Ishikawa (cell line): ENCODE measurements at regions not wholly inside any gene's neighbourhood (a gene's known extent, or its start where the extent isn't known, plus 50 kb on each side); places are given as distances from the start of the nearest gene placed in this dataset.

Experiments
- CEBPB ChIP-seq: IDR thresholded peaks from 2 replicates; pipeline ENCODE4 v1.6.1; 2012
- CREB1 ChIP-seq: IDR thresholded peaks from 2 replicates; pipeline ENCODE4 v1.6.1; 2012; ENCODE audit warnings: low read depth
- EGR1 ChIP-seq: IDR thresholded peaks from 2 replicates; pipeline ENCODE4 v1.6.1; 2012
- EP300 ChIP-seq: IDR thresholded peaks from 2 replicates; pipeline ENCODE4 v1.6.1; 2012; ENCODE audit warnings: borderline replicate concordance
- FOXM1 ChIP-seq: IDR thresholded peaks from 2 replicates; pipeline ENCODE4 v1.6.1; 2012; ENCODE audit warnings: low read depth, borderline replicate concordance
- MAX ChIP-seq: IDR thresholded peaks from 2 replicates; pipeline ENCODE4 v1.6.1; 2012
- NFIC ChIP-seq: IDR thresholded peaks from 2 replicates; pipeline ENCODE4 v1.6.1; 2012
- RAD21 ChIP-seq: IDR thresholded peaks from 2 replicates; pipeline ENCODE4 v1.6.1; 2012; ENCODE audit warnings: low read depth
- REST ChIP-seq: IDR thresholded peaks from 2 replicates; pipeline ENCODE4 v1.6.1; 2012; ENCODE audit warnings: low read depth, mild to moderate bottlenecking
- TAF1 ChIP-seq: IDR thresholded peaks from 2 replicates; pipeline ENCODE4 v1.6.1; 2012; ENCODE audit warnings: low read depth, mild to moderate bottlenecking
- TCF12 ChIP-seq: IDR thresholded peaks from 2 replicates; pipeline ENCODE4 v1.6.1; 2012; ENCODE audit warnings: low read depth
- TEAD4 ChIP-seq: IDR thresholded peaks from 2 replicates; pipeline ENCODE4 v1.6.1; 2012
- YY1 ChIP-seq: IDR thresholded peaks from 2 replicates; pipeline ENCODE4 v1.6.1; 2012; ENCODE audit warnings: low read depth
- ZBTB7A ChIP-seq: IDR thresholded peaks from 2 replicates; pipeline ENCODE4 v1.6.1; 2012; ENCODE audit warnings: low read depth
- TF ChIP-seq, protein P1 (sequence below): IDR thresholded peaks from 2 replicates; pipeline ENCODE4 v1.6.1; 2012

- TF ChIP-seq, protein P1, sequence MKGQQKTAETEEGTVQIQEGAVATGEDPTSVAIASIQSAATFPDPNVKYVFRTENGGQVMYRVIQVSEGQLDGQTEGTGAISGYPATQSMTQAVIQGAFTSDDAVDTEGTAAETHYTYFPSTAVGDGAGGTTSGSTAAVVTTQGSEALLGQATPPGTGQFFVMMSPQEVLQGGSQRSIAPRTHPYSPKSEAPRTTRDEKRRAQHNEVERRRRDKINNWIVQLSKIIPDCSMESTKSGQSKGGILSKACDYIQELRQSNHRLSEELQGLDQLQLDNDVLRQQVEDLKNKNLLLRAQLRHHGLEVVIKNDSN = no peak
- TF ChIP-seq EP300 (no peak), REST (no peak)
Observed at GRCh38 chr1:239947801-239948200, 143.9 kb upstream of the FMN2 start.

GRCh38 chr1:239951511-239952140 is 140.1 kb upstream of the FMN2 start:
- TF ChIP-seq, protein P1 = no peak
- TF ChIP-seq RAD21 (peak; percentile 80), MAX (no peak)

- no peak for TF ChIP-seq EP300
- no peak for TF ChIP-seq CREB1
Observed at GRCh38 chr1:239952348-239953308, 139.1 kb upstream of the FMN2 start.

DNA sequence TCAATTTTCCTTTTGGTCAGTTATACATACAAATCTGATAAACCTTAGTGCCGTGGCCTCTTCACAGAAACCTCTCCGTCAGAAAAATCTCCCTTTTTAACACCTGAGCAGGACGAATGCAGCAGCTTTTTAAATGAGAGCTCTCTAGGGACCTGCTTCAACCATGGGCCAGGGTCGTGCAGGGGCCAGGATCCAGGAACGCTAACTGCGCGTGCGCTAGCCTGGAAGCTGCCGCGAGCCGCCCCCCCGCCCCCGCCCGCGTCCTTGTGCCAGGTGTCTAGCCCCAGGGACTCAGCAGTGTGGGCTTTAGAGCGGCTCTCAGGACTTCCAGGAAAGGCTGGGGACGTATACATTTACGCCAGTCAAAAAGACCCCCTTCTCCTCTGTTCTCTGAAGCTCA is 136.8 kb upstream of the FMN2 start:
- TF ChIP-seq MAX = no peak
- TF ChIP-seq ZBTB7A = no peak
- no peak for TF ChIP-seq CREB1
- TF ChIP-seq RAD21 = no peak
- TF ChIP-seq TCF12 = no peak
- no peak for TF ChIP-seq FOXM1
- no peak for TF ChIP-seq TAF1
- TF ChIP-seq, protein P1 = no peak
- TF ChIP-seq EGR1 = no peak
- TF ChIP-seq CEBPB = no peak
- no peak for TF ChIP-seq NFIC
- TF ChIP-seq REST = no peak

GRCh38 chr1:239955431-239955830 is 136.3 kb upstream of the FMN2 start:
- no peak for TF ChIP-seq CREB1
- no peak for TF ChIP-seq TEAD4
- no peak for TF ChIP-seq TCF12
- no peak for TF ChIP-seq NFIC
- TF ChIP-seq YY1 = no peak
- no peak for TF ChIP-seq EP300
- no peak for TF ChIP-seq TAF1
- no peak for TF ChIP-seq CEBPB
- TF ChIP-seq FOXM1 = no peak
- TF ChIP-seq, protein P1 = no peak
